NCI-H748 treated with DMSO at 0.1 percent for 48 hours (cell line): ENCODE measurements at regions not wholly inside any gene's neighbourhood (a gene's known extent, or its start where the extent isn't known, plus 50 kb on each side); places are given as distances from the start of the nearest gene placed in this dataset.

Experiments
- DNase-seq: peaks from one replicate; lab custom pipeline; 2025; lab: John Stamatoyannopoulos, UW

- no peak for DNase-seq
These were observed 219.8 kb upstream of the MANEA start for GRCh38 chr6:95357380-95358020.

GRCh38 chr6:95364016-95364604 is 213.2 kb upstream of the MANEA start:
- peak; percentile 36 for DNase-seq

- no peak for DNase-seq
These were observed 211.9 kb upstream of the MANEA start for GRCh38 chr6:95365454-95365853.

GRCh38 chr6:95366414-95366813 is 210.9 kb upstream of the MANEA start:
- DNase-seq = no peak

- no peak for DNase-seq
These were observed 193.5 kb upstream of the MANEA start for GRCh38 chr6:95383878-95384277.

- no peak for DNase-seq
These were observed 192.3 kb upstream of the MANEA start for GRCh38 chr6:95384988-95385387.

- DNase-seq = no peak
These were observed 189.5 kb upstream of the MANEA start for GRCh38 chr6:95387845-95388244.

- DNase-seq = no peak
These were observed 172.6 kb upstream of the MANEA start for GRCh38 chr6:95404777-95405176.

GRCh38 chr6:95408111-95408510 is 169.2 kb upstream of the MANEA start:
- DNase-seq = no peak

- no peak for DNase-seq
These were observed 167.2 kb upstream of the MANEA start for GRCh38 chr6:95410168-95410567.

GRCh38 chr6:95413789-95414188 is 163.5 kb upstream of the MANEA start:
- no peak for DNase-seq

GRCh38 chr6:95417856-95418255 is 159.5 kb upstream of the MANEA start:
- no peak for DNase-seq

- DNase-seq = no peak
These were observed 156.5 kb upstream of the MANEA start for GRCh38 chr6:95420792-95421191.

- DNase-seq = no peak
These were observed 154.0 kb upstream of the MANEA start for GRCh38 chr6:95423331-95423730.

GRCh38 chr6:95431637-95432228 is 145.6 kb upstream of the MANEA start:
- peak; percentile 70 for DNase-seq

GRCh38 chr6:95439741-95440140 is 137.6 kb upstream of the MANEA start:
- DNase-seq = no peak

- no peak for DNase-seq
These were observed 129.1 kb upstream of the MANEA start for GRCh38 chr6:95448208-95448607.

- DNase-seq = no peak
These were observed 107.8 kb upstream of the MANEA start for GRCh38 chr6:95469511-95469910.

- no peak for DNase-seq
These were observed 98.4 kb upstream of the MANEA start for GRCh38 chr6:95478941-95479340.

- DNase-seq = no peak
These were observed 89.5 kb upstream of the MANEA start for GRCh38 chr6:95487817-95488216.

GRCh38 chr6:95489185-95489863 is 88.0 kb upstream of the MANEA start:
- DNase-seq = no peak

- DNase-seq = no peak
These were observed 80.4 kb upstream of the MANEA start for GRCh38 chr6:95496769-95497426.
